ENCODE measurements at regions not wholly inside any gene's neighbourhood (a gene's known extent, or its start where the extent isn't known, plus 50 kb on each side); places are given as distances from the start of the nearest gene placed in this dataset.

- no peak for TF ChIP-seq GATA2 (IDR thresholded peaks at IDR 0.05; ENCODE audit: low read depth, low read length)
- no peak for TF ChIP-seq GATA3 (IDR thresholded peaks at IDR 0.05; ENCODE audit: low read depth, low read length)
Observed at GRCh38 chr2:106996171-106996769, 110.3 kb upstream of the ST6GAL2 start.

DNA sequence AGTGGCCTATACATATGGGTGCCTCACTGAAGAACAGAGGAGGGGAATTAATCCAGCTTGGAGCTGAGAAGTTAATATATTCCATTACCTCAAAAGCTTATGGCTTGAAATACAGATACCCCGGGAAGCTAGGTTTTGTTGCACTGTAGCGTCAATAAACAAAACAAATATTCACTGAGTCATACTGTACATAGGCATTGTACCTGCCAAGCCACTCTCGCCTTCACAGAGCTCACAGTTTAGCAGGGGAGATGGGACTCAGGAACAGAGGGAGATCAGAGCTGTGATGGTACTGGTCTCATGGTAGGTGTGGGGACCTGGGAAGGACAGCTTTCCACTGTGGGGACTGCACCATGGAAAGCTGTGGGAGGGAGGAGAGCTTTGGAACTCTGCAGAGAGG, 111.2 kb upstream of the ST6GAL2 start:
- TF ChIP-seq GATA2 (IDR thresholded peaks at IDR 0.05; ENCODE audit: low read depth, low read length) = no peak
- TF ChIP-seq GATA3 (IDR thresholded peaks at IDR 0.05; ENCODE audit: low read depth, low read length) = no peak

DNA sequence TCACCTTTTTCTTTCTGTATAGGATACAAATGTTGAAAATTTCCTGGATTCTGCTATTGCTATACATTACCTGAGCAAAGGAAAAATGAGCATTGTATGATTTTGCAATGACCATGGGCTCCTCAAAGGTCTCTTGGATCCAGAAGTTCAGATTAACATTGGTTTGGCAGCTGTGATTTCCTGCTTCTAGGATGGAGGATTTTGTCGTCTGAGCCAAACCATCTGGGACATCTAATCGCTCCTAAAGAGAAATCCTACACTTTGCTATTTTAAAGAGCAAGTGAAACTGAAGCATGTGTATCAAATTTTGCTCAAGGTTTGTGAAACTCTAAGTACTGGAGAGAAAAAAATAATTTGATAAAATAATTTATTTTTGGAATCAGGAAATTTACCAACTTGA, 115.1 kb upstream of the ST6GAL2 start:
- TF ChIP-seq GATA2 (IDR thresholded peaks at IDR 0.05; ENCODE audit: low read depth, low read length) = no peak
- TF ChIP-seq GATA3 (IDR thresholded peaks at IDR 0.05; ENCODE audit: low read depth, low read length) = no peak

GRCh38 chr2:107001551-107001950, 115.6 kb upstream of the ST6GAL2 start:
- TF ChIP-seq GATA3 (IDR thresholded peaks at IDR 0.05; ENCODE audit: low read depth, low read length) = no peak

GRCh38 chr2:107001964-107002696, 116.2 kb upstream of the ST6GAL2 start:
- no peak for TF ChIP-seq GATA2 (IDR thresholded peaks at IDR 0.05; ENCODE audit: low read depth, low read length)
- TF ChIP-seq GATA3 (IDR thresholded peaks at IDR 0.05; ENCODE audit: low read depth, low read length) = no peak

- TF ChIP-seq GATA3 (IDR thresholded peaks at IDR 0.05; ENCODE audit: low read depth, low read length) (no peak), GATA2 (IDR thresholded peaks at IDR 0.05; ENCODE audit: low read depth, low read length) (no peak)
Observed at GRCh38 chr2:107002735-107003134, 116.8 kb upstream of the ST6GAL2 start.

- TF ChIP-seq GATA3 (IDR thresholded peaks at IDR 0.05; ENCODE audit: low read depth, low read length) (no peak), GATA2 (IDR thresholded peaks at IDR 0.05; ENCODE audit: low read depth, low read length) (no peak)
Observed at GRCh38 chr2:107005853-107006252, 119.9 kb upstream of the ST6GAL2 start.

DNA sequence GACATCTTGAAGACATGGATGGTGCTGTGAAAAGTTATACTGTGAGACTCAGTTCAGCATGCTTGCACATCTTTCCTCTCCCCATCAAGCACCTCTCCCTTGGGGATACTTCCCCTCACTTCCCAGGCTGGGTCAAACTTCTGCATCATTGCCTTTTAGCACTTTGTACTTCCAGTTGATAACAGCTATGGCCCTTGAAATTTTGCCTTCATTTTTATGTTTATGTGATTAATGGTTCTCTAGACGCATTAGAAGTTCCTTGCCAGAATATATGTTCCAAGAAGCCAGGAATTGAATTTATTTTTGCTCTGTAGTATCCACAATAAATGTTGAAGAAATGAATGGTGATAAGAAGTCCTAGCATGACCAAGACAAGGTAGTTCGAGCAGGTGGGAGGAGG, 120.9 kb upstream of the ST6GAL2 start:
- no peak for TF ChIP-seq GATA2 (IDR thresholded peaks at IDR 0.05; ENCODE audit: low read depth, low read length)
- no peak for TF ChIP-seq GATA3 (IDR thresholded peaks at IDR 0.05; ENCODE audit: low read depth, low read length)

- TF ChIP-seq GATA2 (IDR thresholded peaks at IDR 0.05; ENCODE audit: low read depth, low read length) = no peak
- no peak for TF ChIP-seq GATA3 (IDR thresholded peaks at IDR 0.05; ENCODE audit: low read depth, low read length)
Observed at GRCh38 chr2:107007927-107008326, 122.0 kb upstream of the ST6GAL2 start.

GRCh38 chr2:107008843-107009242, 122.9 kb upstream of the ST6GAL2 start:
- no peak for TF ChIP-seq GATA3 (IDR thresholded peaks at IDR 0.05; ENCODE audit: low read depth, low read length)
- no peak for TF ChIP-seq GATA2 (IDR thresholded peaks at IDR 0.05; ENCODE audit: low read depth, low read length)

GRCh38 chr2:107009275-107009674, 123.3 kb upstream of the ST6GAL2 start:
- TF ChIP-seq GATA2 (IDR thresholded peaks at IDR 0.05; ENCODE audit: low read depth, low read length) (no peak), GATA3 (IDR thresholded peaks at IDR 0.05; ENCODE audit: low read depth, low read length) (no peak)

GRCh38 chr2:107012714-107013306, 126.8 kb upstream of the ST6GAL2 start:
- no peak for TF ChIP-seq GATA3 (IDR thresholded peaks at IDR 0.05; ENCODE audit: low read depth, low read length)
- no peak for TF ChIP-seq GATA2 (IDR thresholded peaks at IDR 0.05; ENCODE audit: low read depth, low read length)

DNA sequence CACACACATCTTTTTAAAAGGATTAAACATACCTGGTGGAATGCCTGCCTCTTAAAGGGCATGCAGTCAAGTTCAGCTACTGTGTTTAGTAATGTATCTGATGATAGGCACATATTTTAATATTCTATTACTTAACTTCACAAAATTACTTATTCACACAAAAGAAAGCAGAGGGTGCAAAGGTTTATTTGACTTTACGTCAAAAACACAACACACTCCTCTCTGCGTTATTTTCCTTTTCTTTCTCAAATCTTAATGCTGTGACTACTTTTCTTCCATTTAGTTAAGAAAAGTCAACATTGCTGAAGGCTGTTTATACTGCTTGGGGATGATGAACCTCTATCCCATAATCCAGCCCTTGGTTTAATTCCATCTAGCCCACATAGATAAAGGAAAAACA, 127.9 kb upstream of the ST6GAL2 start:
- TF ChIP-seq GATA2 (IDR thresholded peaks at IDR 0.05; ENCODE audit: low read depth, low read length) (no peak), GATA3 (IDR thresholded peaks at IDR 0.05; ENCODE audit: low read depth, low read length) (no peak)

DNA sequence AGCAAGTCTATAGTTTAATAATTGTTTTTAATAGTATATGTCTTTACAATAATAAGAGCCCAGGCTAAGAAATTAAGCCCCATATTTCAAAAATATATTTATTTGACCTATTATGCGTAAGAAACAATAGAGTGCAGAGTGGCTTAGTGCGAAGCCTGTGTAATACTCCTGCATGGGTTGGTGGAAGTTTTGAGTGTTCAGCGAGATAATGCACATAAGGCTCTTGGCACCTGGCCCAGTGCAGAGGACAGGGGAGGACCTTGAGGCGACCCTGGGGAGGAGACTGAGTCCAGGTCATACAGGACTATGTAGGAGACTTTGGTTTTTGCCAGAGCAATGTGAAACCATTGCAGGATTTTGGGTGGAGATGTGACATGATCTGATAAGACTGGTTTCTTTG, 132.4 kb upstream of the ST6GAL2 start:
- TF ChIP-seq GATA2 (IDR thresholded peaks at IDR 0.05; ENCODE audit: low read depth, low read length) (no peak), GATA3 (IDR thresholded peaks at IDR 0.05; ENCODE audit: low read depth, low read length) (no peak)

DNA sequence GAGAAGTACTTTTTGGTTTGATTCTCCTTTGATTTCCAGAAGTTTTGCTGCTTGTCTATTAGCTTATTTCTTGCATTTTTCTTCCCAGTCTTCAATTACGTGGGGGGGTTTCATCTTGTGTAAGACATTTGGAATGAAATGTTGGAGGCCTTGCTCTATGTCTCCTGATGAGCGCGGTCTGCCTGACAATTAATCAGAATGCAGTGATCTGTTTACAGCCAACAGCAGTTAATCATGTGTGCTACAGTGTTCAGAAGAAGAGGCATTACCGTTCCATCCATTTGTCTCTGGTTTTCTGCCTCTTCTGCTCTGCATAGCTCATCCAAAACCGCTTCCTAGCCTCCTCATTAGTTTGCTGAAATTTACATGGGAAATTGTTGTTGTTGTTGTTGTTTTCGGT, 134.4 kb upstream of the ST6GAL2 start:
- TF ChIP-seq GATA3 (IDR thresholded peaks at IDR 0.05; ENCODE audit: low read depth, low read length) = no peak
- no peak for TF ChIP-seq GATA2 (IDR thresholded peaks at IDR 0.05; ENCODE audit: low read depth, low read length)

All from SH-SY5Y (cell line).